Transverse colon (tissue), 4 donors: ENCODE measurements at regions not wholly inside any gene's neighbourhood (a gene's known extent, or its start where the extent isn't known, plus 50 kb on each side); places are given as distances from the start of the nearest gene placed in this dataset.

Source experiments
- POLR2AphosphoS5 ChIP-seq, 3 donors: sonication (generic); formaldehyde crosslinking; IDR thresholded peaks; one replicate each; pipeline ENCODE4 v1.6.1; 2016; ENCODE audit warnings: antibody characterized with exemption in 3 of 3
- TF ChIP-seq, protein P1 (sequence below), 5 experiments: fragments of 200-600 bp in 3 of 5; fragments of 450-650 bp in 2 of 5; sonication (generic) in 3 of 5; IDR thresholded peaks; 1 replicate in 2 of 5; 2 replicates in 3 of 5; pipeline ENCODE4 v1.5.1; 2016 to 2017; ENCODE audit warnings: antibody characterized with exemption in 5 of 5, inconsistent platforms in 3 of 5, mild to moderate bottlenecking in 2 of 5, moderate library complexity in 1 of 5

- TF ChIP-seq, protein P1, sequence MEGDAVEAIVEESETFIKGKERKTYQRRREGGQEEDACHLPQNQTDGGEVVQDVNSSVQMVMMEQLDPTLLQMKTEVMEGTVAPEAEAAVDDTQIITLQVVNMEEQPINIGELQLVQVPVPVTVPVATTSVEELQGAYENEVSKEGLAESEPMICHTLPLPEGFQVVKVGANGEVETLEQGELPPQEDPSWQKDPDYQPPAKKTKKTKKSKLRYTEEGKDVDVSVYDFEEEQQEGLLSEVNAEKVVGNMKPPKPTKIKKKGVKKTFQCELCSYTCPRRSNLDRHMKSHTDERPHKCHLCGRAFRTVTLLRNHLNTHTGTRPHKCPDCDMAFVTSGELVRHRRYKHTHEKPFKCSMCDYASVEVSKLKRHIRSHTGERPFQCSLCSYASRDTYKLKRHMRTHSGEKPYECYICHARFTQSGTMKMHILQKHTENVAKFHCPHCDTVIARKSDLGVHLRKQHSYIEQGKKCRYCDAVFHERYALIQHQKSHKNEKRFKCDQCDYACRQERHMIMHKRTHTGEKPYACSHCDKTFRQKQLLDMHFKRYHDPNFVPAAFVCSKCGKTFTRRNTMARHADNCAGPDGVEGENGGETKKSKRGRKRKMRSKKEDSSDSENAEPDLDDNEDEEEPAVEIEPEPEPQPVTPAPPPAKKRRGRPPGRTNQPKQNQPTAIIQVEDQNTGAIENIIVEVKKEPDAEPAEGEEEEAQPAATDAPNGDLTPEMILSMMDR (IDR thresholded peaks at IDR 0.05) = no peak
- no peak for TF ChIP-seq POLR2AphosphoS5 (IDR thresholded peaks at IDR 0.05)
Measured at GRCh38 chr2:76194031-76194775, 483.5 kb upstream of the GCFC2 start.
